ENCODE measurements at regions not wholly inside any gene's neighbourhood (a gene's known extent, or its start where the extent isn't known, plus 50 kb on each side); places are given as distances from the start of the nearest gene placed in this dataset.
A peak's percentile ranks its signal among the peaks of the same experiment; 100 is the strongest.

- TF ChIP-seq, protein P1, sequence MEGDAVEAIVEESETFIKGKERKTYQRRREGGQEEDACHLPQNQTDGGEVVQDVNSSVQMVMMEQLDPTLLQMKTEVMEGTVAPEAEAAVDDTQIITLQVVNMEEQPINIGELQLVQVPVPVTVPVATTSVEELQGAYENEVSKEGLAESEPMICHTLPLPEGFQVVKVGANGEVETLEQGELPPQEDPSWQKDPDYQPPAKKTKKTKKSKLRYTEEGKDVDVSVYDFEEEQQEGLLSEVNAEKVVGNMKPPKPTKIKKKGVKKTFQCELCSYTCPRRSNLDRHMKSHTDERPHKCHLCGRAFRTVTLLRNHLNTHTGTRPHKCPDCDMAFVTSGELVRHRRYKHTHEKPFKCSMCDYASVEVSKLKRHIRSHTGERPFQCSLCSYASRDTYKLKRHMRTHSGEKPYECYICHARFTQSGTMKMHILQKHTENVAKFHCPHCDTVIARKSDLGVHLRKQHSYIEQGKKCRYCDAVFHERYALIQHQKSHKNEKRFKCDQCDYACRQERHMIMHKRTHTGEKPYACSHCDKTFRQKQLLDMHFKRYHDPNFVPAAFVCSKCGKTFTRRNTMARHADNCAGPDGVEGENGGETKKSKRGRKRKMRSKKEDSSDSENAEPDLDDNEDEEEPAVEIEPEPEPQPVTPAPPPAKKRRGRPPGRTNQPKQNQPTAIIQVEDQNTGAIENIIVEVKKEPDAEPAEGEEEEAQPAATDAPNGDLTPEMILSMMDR (IDR thresholded peaks at IDR 0.05), result no peak
- H3K4me1 ChIP-seq, result no peaks in the 10 kb centered on the region
- WGBS, 2 donors, result 72 to 78% methylated on average over 2 of the region's 2 CpGs
- no peaks in the 10 kb centered on the region for H3K27me3 ChIP-seq
- FAIRE-seq, result no peak
- ATAC-seq, result peak in 1 of 4 donors; percentile 25
- H3K36me3 ChIP-seq, result no peaks in the 10 kb centered on the region
- no peak overlapping the region for H3K27ac ChIP-seq
- intact Hi-C loops (cut with DNase I), result no loop called here
- H3K9me3 ChIP-seq, result no peaks in the 10 kb centered on the region
- peak in 1 of 6 donors; percentile 3 for DNase-seq
- no peak overlapping the region for H3K4me3 ChIP-seq
Observed at GRCh38 chr20:12644461-12644860, 364.3 kb upstream of the SPTLC3 start.

GRCh38 chr20:12649234-12649633, 359.5 kb upstream of the SPTLC3 start:
- no peak for DNase-seq
- TF ChIP-seq, protein P1 (IDR thresholded peaks at IDR 0.05), result no peak
- H3K27ac ChIP-seq, result no peak overlapping the region
- ATAC-seq, result no peak
- no peaks in the 10 kb centered on the region for H3K4me1 ChIP-seq
- H3K27me3 ChIP-seq, result no peaks in the 10 kb centered on the region
- 31 to 39% methylated on average over 2 of the region's 2 CpGs for WGBS, 2 donors
- no peak overlapping the region for H3K4me3 ChIP-seq
- intact Hi-C loops (cut with DNase I), result no loop called here
- no peak for FAIRE-seq
- no peaks in the 10 kb centered on the region for H3K36me3 ChIP-seq
- H3K9me3 ChIP-seq, result no peaks in the 10 kb centered on the region

DNA sequence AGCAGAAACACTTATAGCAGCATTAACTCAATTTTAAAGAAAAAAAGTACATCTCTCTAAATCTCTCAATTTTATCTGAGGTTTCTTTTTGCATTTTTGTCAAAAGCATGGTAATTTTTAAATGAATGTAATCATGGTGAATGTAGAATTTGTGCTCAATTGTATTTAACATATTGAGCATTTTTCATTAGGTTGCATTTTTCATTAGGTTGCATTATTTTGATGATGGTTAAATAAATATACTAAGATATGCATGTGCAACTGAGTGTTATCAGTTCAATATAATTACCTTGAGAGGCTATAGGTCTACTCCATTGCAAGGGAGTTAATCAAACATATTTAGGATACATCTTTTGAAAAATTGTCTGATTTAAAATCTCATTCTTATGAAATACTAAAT, 355.1 kb upstream of the SPTLC3 start:
- H3K27ac ChIP-seq, result no peak overlapping the region
- DNase-seq (no peak), ATAC-seq (no peak), FAIRE-seq (no peak)
- H3K4me1 ChIP-seq, result no peaks in the 10 kb centered on the region
- no peak overlapping the region for H3K4me3 ChIP-seq
- H3K36me3 ChIP-seq, result no peaks in the 10 kb centered on the region
- TF ChIP-seq, protein P1 (IDR thresholded peaks at IDR 0.05), result no peak
- no peaks in the 10 kb centered on the region for H3K9me3 ChIP-seq
- intact Hi-C loops (cut with DNase I), result no loop called here
- H3K27me3 ChIP-seq, result no peaks in the 10 kb centered on the region

GRCh38 chr20:12659942-12660341, 348.8 kb upstream of the SPTLC3 start:
- Histone ChIP-seq H3K36me3 (no peaks in the 10 kb centered on the region), H3K9me3 (no peaks in the 10 kb centered on the region), H3K27me3 (no peaks in the 10 kb centered on the region), H3K4me1 (no peaks in the 10 kb centered on the region), H3K27ac (no peak overlapping the region), H3K4me3 (no peak overlapping the region)
- intact Hi-C loops (cut with DNase I), result no loop called here
- FAIRE-seq, result no peak
- 84 to 90% methylated on average over 1 of the region's 1 CpG for WGBS, 2 donors
- TF ChIP-seq, protein P1 (IDR thresholded peaks at IDR 0.05), result no peak
- no peak for DNase-seq
- ATAC-seq, result no peak

DNA sequence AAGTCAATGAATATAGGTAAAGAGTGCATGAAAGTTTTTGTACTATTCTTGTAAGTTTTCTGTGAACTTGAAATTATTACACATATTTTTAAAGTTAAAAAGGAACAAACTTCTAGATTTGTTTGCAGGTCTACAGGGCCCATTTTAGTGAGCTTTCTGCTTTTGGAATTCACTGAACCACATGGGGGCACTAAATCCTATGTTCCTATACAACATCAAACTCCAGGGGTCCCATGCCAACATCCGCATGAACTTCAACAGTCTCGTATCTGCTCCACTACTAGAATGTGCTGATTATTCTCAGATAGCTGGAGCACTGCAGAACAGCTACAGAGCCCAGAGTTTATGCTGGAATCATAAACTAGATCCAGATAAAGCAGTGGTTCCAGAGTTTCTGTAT, 347.9 kb upstream of the SPTLC3 start:
- Histone ChIP-seq H3K27me3 (no peaks in the 10 kb centered on the region), H3K4me3 (no peak overlapping the region), H3K9me3 (no peaks in the 10 kb centered on the region), H3K4me1 (no peaks in the 10 kb centered on the region), H3K36me3 (no peaks in the 10 kb centered on the region), H3K27ac (no peak overlapping the region)
- DNase-seq (no peak), FAIRE-seq (no peak), ATAC-seq (peak in 2 of 4 donors; percentile 40 to 44)
- WGBS, 2 donors, result 3 to 49% methylated on average over 2 of the region's 2 CpGs
- intact Hi-C loops (cut with DNase I), result no loop called here
- TF ChIP-seq, protein P1 (IDR thresholded peaks at IDR 0.05), result peak in 1 of 4 donors; percentile 12
